ENCODE measurements at regions not wholly inside any gene's neighbourhood (a gene's known extent, or its start where the extent isn't known, plus 50 kb on each side); places are given as distances from the start of the nearest gene placed in this dataset.
A peak's percentile ranks its signal among the peaks of the same experiment; 100 is the strongest.

GRCh38 chr17:56697190-56697589 is 103.7 kb downstream of the NOG start:
- H3K27me3 ChIP-seq = no peaks in the 10 kb centered on the region
- H3K4me1 ChIP-seq = peaks cover 0 to 10% (median 7%) of the 10 kb centered on the region in 4 donors
- no peaks in the 10 kb centered on the region for H3K36me3 ChIP-seq
- no peak overlapping the region for H3K27ac ChIP-seq
- DNase-seq (no peak), ATAC-seq (ENCODE audit: low FRiP score in 2 of 2) (peak in 1 of 2 donors; percentile 62)
- WGBS, 2 donors = 52 to 84% methylated on average over 2 to 4 of the region's 4 CpGs
- no peaks in the 10 kb centered on the region for H3K9me3 ChIP-seq
- no peak overlapping the region for H3K4me3 ChIP-seq
- TF ChIP-seq CTCF (IDR thresholded peaks at IDR 0.05) (no peak), EP300 (IDR thresholded peaks at IDR 0.05) (no peak), POLR2A (IDR thresholded peaks at IDR 0.05) (no peak), POLR2AphosphoS5 (IDR thresholded peaks at IDR 0.05) (no peak)

- WGBS, 2 donors = 35 to 37% methylated on average over 18 of the region's 18 CpGs
- Histone ChIP-seq H3K36me3 (no peaks in the 10 kb centered on the region), H3K4me1 (peaks cover 0 to 10% (median 7%) of the 10 kb centered on the region in 4 donors), H3K4me3 (no peak overlapping the region), H3K27ac (peak overlapping the region in 3 of 4 donors; percentile 20 to 46 (median 21)), H3K27me3 (no peaks in the 10 kb centered on the region), H3K9me3 (no peaks in the 10 kb centered on the region)
- ATAC-seq (ENCODE audit: low FRiP score in 2 of 2) = peak; percentile 75 to 95
- TF ChIP-seq POLR2AphosphoS5 (IDR thresholded peaks at IDR 0.05) (peak in 1 of 2 donors; percentile 5), POLR2A (IDR thresholded peaks at IDR 0.05) (no peak)
- DNase-seq = peak; percentile 34 to 85
Observed at GRCh38 chr17:56699186-56699894, 105.8 kb downstream of the NOG start.

- 77 to 86% methylated on average over 7 of the region's 7 CpGs for WGBS, 2 donors
- H3K4me1 ChIP-seq = peaks cover 0 to 10% (median 7%) of the 10 kb centered on the region in 4 donors
- no peaks in the 10 kb centered on the region for H3K36me3 ChIP-seq
Observed at GRCh38 chr17:56700919-56701420, 107.5 kb downstream of the NOG start.

GRCh38 chr17:56707312-56708219 is 114.1 kb downstream of the NOG start:
- H3K27me3 ChIP-seq = no peaks in the 10 kb centered on the region
- no peaks in the 10 kb centered on the region for H3K36me3 ChIP-seq
- TF ChIP-seq POLR2A (IDR thresholded peaks at IDR 0.05) = no peak
- TF ChIP-seq EP300 (IDR thresholded peaks at IDR 0.05) = no peak
- TF ChIP-seq POLR2AphosphoS5 (IDR thresholded peaks at IDR 0.05) = no peak
- TF ChIP-seq CTCF (IDR thresholded peaks at IDR 0.05) = no peak
- no peak for ATAC-seq (ENCODE audit: low FRiP score in 2 of 2)
- peak in 1 of 2 donors; percentile 27 for DNase-seq
- 48% methylated on average over 14 to 19 of the region's 19 CpGs for WGBS, 2 donors
- no peaks in the 10 kb centered on the region for H3K9me3 ChIP-seq
- no peak overlapping the region for H3K4me3 ChIP-seq
- H3K4me1 ChIP-seq = peaks cover 0 to 7% (median 2%) of the 10 kb centered on the region in 4 donors
- H3K27ac ChIP-seq = no peak overlapping the region

More at GRCh38 chr17:56700919-56701420, 107.5 kb downstream of the NOG start:
- Histone ChIP-seq H3K27me3 (no peaks in the 10 kb centered on the region), H3K27ac (no peak overlapping the region), H3K9me3 (no peaks in the 10 kb centered on the region), H3K4me3 (no peak overlapping the region)
- ATAC-seq (ENCODE audit: low FRiP score in 2 of 2) = no peak
- DNase-seq = no peak
- TF ChIP-seq POLR2A (IDR thresholded peaks at IDR 0.05) (no peak), CTCF (IDR thresholded peaks at IDR 0.05) (no peak), POLR2AphosphoS5 (IDR thresholded peaks at IDR 0.05) (no peak), EP300 (IDR thresholded peaks at IDR 0.05) (no peak)

- DNase-seq = no peak
- 41 to 63% methylated on average over 1 of the region's 1 CpG for WGBS, 2 donors
- Histone ChIP-seq H3K9me3 (no peaks in the 10 kb centered on the region), H3K27me3 (no peaks in the 10 kb centered on the region), H3K4me1 (peaks cover 0 to 7% (median 2%) of the 10 kb centered on the region in 4 donors), H3K36me3 (no peaks in the 10 kb centered on the region), H3K27ac (no peak overlapping the region), H3K4me3 (no peak overlapping the region)
- no peak for ATAC-seq (ENCODE audit: low FRiP score in 2 of 2)
- no peak for TF ChIP-seq CTCF (IDR thresholded peaks at IDR 0.05)
- TF ChIP-seq POLR2A (IDR thresholded peaks at IDR 0.05) = no peak
- TF ChIP-seq EP300 (IDR thresholded peaks at IDR 0.05) = no peak
- no peak for TF ChIP-seq POLR2AphosphoS5 (IDR thresholded peaks at IDR 0.05)
Observed at GRCh38 chr17:56708220-56708558, 114.7 kb downstream of the NOG start.
